Skin of body (tissue), 1 donor: ENCODE measurements at regions not wholly inside any gene's neighbourhood (a gene's known extent, or its start where the extent isn't known, plus 50 kb on each side); places are given as distances from the start of the nearest gene placed in this dataset.

Experiments used
- DNase-seq: peaks from one replicate; lab custom pipeline; 2025; lab: John Stamatoyannopoulos, UW

DNA sequence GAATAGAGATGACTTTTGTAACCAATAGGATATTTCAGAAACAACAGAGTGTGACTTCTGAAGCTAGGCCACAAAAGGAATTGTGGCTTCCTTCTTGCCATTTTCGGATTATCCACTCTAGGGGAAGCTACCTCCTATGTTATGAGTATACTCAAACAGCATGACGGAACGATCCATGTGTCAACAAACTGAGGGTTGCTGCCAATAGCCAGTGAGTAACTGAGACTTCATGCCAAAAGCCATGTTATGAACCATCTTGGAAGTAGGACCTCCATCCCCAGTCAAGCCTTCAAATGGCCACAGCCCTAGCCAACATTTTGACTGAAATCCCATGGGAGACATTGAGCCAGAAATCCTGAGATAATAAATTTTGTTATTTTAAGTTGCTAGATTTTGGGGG lies 69.0 kb upstream of the IL6 start:
- DNase-seq, result no peak

GRCh38 chr7:22657479-22657878 lies 69.5 kb upstream of the IL6 start:
- no peak for DNase-seq

- DNase-seq, result no peak
Observed at GRCh38 chr7:22655781-22656180, 71.2 kb upstream of the IL6 start.

DNA sequence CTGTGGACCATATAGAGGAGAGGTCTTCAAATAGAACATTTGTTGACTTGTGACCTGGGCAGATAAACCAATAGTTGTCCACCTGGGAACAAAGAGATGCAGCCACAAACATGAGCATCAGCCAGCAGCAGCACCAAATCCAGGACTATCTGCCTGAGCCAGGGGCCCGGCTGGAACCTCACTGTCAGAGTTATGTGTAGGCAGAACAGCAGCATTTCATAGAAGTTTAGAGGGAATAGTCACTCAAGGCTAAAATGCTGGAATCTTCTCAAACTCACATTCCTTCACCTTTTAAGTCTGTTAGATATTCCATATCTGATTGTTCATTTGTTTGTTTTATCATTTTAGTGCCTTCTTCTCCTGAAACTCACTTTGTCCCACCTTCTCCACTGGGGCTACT lies 72.2 kb upstream of the IL6 start:
- DNase-seq, result no peak

DNA sequence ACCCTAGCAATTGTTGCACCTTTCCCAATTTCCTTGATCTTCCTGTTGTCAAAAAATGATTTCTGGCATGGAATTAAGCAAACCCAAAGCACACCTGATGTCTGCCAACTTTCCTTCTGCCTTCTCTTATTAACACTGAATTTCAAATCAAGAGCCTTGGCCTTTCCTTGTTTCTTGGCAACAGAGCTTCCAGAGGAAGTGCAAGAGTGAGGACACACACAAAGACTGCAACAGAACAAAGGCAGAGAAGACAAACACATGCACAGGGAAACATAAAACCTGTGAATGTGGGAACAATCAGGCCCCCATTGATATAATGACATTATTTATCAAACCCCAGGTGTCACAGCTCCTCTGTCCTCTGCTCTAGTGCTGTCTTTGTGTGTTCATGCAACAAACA lies 73.0 kb upstream of the IL6 start:
- DNase-seq, result no peak

DNA sequence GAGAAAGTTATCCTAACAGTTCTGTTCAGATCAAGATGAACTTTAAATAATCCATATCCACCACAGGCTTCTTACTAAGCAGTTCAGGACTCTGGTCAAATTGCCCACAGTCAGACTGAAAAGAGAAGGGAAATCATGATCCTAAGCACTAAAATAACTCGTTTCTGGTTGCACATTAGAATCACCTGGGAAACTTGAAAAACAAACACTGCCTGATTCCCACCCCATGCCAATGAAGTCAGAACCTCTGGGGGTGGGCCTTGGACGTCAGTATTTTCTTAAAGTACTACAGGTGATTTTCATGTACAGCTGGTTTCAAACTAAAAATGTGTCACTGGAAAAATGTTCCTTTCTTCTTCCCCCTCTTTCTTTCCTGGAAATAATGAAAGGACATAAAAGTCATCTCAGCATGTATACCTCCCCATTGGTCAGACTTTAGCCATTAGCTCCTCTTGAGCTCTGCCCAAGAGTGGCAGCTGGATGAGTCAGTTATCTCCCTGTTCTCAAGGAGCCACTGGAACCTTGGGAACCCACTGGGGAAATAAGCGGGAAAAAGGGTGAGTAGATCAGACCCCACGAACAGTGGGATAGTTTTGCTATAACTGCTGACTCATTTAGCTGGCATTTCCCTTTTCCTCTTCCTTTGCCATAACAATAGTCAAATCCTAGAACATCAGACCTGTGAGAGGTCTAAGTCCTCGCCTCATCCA lies 75.3 kb upstream of the IL6 start:
- DNase-seq, result no peak

DNA sequence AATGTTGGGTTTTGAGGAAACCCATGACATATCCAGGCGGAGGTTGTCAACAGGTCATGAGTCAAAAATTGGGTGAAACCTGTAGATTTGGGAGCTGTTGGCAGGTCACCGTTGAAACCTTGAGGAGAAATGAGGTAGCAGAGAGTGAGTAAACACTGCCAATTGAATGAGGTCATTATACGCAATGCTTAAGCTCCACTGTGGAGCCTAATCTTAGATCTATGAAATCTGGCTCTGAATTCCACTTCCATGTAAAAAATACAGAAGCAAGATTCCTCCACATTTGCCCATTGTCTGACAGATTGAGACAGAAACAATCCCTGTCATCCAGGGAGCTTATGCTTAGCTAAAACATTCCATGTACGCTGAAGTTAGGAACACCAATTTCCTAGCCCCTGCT lies 76.0 kb upstream of the IL6 start:
- no peak for DNase-seq

- no peak for DNase-seq
Observed at GRCh38 chr7:22649686-22650085, 77.3 kb upstream of the IL6 start.

GRCh38 chr7:22647451-22648257 lies 79.3 kb upstream of the IL6 start:
- DNase-seq, result no peak

DNA sequence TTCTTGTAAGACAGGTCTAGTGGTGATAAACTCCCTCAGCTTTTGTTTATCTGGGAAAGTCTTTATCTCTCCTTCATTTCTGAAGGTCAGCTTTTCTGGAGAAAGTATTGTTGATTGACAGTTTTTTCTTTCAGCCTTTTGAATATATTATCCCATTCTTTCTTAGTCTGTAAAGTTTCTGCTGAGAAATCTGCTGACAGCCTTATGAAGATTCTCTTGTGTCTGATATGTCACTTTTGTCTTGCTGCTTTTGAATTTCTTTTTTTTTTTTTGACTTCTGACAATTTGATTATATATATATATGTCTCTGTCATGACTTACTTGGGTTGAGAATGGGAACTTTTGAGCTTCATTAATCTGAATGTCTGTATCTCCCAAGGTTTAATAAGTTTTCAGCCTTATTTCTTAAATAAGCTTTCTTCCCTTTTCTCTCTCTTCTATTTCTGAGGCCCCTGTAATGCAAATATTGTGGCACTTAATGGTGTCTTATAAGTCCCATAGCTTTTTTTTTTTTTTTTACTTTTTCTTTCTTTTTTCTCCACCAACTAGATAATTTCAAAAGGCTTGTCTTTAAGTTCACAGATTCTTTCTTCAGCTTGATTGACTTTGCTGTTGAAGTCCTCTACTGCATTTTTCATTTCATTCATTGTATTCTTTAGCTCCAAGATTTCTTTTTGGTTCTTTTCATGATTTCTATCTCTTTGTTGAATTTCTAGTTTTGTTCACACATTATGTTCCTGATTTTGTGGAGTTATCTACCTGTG lies 81.4 kb upstream of the IL6 start:
- no peak for DNase-seq

GRCh38 chr7:22642454-22642853 lies 84.5 kb upstream of the IL6 start:
- DNase-seq, result no peak

DNA sequence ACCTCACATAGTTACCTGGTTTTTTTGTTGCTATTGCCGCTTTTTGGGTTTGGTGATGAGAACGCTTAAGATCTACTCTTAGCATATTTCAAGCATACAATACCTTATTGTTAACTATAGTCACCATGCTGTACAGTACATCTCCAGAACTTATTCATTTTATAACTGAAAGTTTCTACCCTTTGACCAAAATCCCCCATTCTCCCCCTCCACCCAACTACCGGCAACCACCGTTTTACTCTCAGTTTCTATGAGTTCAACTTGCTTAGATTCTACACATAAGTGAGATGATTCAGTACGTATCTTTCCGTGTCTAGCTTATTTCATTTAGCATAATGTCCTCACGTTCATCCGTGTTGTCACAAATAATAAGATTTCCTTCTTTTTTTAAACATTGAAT lies 86.7 kb upstream of the IL6 start:
- no peak for DNase-seq

GRCh38 chr7:22639396-22639795 lies 87.6 kb upstream of the IL6 start:
- no peak for DNase-seq

DNA sequence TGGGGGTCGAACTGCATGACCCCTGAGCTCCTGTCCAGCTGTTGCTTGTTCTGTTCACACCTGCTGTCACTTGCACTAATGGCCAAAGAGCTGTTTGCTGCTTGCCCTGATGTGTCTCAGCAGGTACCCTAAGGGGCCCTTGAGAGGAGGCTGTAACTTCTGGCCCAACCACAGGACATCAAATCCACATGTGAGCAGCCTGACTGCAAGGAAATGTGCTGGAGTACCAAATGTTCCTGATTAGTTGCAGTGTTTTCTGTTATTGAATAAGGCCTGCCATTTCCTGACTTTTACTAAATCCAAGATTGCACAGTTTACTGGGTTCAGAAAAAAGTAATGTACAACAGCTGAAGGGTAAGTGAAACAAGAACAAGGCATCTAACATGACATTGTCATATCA lies 91.7 kb upstream of the IL6 start:
- DNase-seq, result peak; percentile 72

DNA sequence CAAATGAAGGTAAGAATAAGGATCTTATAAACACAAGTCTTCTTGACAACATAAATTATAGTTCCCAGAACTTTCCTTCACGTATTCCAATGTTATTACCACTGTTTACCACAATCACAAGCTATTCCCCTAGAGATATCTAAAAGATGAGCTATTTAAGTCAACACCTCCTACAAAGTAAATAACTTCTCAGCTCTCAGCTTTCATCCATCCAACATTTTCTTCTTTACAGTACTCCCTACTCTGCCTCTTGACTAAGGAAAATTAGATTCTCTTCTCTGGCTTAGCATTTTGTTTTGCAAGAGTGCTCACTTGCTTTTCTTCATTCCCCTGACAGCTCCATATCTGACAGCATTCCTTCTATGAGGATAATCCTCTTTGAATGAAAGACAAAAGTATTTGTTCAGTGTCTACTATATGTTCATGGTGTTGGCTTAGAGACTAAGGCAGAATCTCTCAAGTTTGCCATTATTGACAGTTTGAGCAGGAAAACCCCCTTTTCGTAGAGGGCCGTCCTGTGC lies 93.0 kb upstream of the IL6 start:
- no peak for DNase-seq

DNA sequence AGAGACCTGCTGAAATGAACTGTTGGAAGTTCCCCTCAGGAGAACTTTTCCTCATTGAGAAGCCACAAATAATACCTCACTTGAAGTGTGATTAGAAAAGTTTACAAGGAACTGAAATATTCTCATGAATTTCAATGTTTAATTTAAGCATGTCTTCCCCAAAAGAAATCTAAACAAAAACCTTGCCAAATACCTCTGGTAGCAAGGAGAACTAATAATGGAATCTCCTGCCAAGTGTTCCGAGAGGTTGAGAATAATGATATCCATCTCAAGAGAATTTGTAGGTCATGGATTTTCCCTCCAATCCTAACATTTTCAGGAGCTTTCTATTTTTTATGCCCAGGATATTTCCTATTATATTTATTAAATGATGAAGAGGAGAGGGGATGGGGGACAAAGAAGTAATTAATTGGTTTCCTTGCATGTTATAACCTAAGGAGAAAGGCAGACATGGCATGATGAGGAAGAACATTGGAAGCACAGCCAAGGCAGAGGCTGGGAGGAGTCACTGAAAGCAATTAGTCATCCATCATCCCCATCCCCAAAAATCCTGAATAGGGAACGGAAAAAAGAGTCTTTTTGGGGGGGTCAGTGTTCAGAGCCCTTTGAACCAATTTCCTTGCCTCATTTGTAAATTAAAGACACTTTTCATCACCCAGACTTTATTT lies 93.6 kb upstream of the IL6 start:
- no peak for DNase-seq

GRCh38 chr7:22632674-22633073 lies 94.3 kb upstream of the IL6 start:
- DNase-seq, result no peak

DNA sequence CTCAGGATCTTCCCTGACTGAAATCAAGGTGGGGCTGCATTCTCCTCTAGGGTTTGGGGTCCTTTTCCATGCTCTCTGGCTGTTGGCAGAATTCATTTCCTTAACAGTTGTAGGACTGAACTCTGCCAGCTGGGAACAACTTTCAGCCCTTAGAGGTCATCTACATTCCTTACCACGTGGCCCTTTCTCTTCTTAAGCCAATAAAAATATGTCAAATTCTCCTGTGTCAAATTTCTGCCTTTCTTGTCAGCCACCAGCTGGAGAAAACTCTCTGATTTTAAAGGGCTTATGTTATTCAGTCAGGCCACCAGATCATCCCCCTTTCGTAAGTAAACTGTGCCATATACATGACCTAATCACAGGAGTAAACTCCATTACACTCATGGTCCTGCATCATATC lies 95.3 kb upstream of the IL6 start:
- no peak for DNase-seq

DNA sequence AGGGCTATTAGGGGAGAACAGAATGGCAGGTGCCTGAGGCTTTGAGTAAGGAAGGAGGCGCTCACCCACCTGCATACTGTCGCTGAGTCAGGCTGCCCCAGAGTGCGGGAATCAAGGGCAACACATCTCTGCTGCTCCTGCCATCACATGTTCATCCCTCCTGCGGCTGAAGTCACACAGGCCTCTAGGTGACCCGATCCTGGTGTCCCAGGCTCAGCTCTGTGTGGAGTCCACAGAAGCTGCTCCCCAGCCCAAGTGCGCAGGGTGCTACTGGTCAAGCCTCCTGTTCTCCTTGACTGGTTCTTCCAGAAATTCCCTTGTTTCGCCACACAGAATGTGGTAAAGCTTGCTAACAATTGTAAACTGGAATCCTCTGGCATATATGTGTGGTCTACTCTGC lies 96.9 kb upstream of the IL6 start:
- DNase-seq, result no peak

DNA sequence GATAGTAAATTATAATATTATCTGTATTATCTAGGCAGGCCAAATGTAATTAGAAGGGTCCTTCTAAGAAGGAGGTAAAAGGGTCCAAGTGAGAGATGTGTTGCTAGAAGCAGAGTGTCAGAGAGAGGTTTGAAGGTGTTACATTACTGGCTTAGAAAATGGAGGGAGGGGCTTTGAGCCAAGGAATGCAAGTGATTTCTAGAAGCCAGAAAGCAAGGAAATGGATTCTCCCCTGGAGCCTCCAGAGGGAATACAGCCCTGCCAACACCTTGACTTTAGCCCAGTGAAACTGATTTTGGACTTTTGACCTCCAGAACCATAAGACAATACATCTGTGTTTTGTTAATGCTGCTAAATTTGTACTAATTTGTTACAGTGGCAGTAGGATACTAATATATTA lies 97.9 kb upstream of the IL6 start:
- no peak for DNase-seq

DNA sequence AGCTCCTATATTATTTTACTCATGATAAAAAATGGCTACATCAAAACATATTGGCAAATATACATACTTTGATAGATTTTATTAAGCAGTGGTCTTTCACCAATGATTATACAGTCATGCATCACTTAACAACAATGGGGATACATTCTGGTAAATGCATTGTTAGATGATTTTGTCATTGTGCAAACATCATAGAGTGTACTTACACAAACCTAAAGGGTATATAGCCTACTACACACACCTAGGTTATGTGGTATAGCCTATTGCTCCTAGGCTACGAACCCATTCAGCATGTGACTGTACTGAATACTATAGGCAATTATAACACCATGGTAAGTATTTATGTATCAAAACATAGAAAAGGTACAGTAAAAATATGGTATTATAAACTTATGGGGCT lies 98.9 kb upstream of the IL6 start:
- DNase-seq, result no peak

GRCh38 chr7:22627136-22627535 lies 99.9 kb upstream of the IL6 start:
- no peak for DNase-seq
